Vagina (tissue), 2 donors: ENCODE measurements at regions not wholly inside any gene's neighbourhood (a gene's known extent, or its start where the extent isn't known, plus 50 kb on each side); places are given as distances from the start of the nearest gene placed in this dataset.

ENCODE experiments used
- POLR2A ChIP-seq, 2 donors: fragments of 450-650 bp; IDR thresholded peaks; one replicate each; pipeline ENCODE4 v1.6.1; 2017; ENCODE audit warnings: antibody characterized with exemption in 2 of 2, mild to moderate bottlenecking in 2 of 2, moderate library complexity in 2 of 2
- POLR2AphosphoS5 ChIP-seq, 2 donors: sonication (generic); formaldehyde crosslinking; IDR thresholded peaks; one replicate each; pipeline ENCODE4 v1.9.0; 2017; ENCODE audit warnings: antibody characterized with exemption in 2 of 2, mild to moderate bottlenecking in 2 of 2, low read depth in 1 of 2; ENCODE audit not compliant: insufficient read depth in 1 of 2
- TF ChIP-seq, protein P1 (sequence below), 3 experiments: fragments of 450-650 bp in 2 of 3; fragments of 200-600 bp in 1 of 3; sonication (generic) in 1 of 3; IDR thresholded peaks; one replicate each; pipeline ENCODE4 v1.5.1; 2017 to 2019; ENCODE audit warnings: antibody characterized with exemption in 3 of 3, mild to moderate bottlenecking in 2 of 3, moderate library complexity in 2 of 3

DNA sequence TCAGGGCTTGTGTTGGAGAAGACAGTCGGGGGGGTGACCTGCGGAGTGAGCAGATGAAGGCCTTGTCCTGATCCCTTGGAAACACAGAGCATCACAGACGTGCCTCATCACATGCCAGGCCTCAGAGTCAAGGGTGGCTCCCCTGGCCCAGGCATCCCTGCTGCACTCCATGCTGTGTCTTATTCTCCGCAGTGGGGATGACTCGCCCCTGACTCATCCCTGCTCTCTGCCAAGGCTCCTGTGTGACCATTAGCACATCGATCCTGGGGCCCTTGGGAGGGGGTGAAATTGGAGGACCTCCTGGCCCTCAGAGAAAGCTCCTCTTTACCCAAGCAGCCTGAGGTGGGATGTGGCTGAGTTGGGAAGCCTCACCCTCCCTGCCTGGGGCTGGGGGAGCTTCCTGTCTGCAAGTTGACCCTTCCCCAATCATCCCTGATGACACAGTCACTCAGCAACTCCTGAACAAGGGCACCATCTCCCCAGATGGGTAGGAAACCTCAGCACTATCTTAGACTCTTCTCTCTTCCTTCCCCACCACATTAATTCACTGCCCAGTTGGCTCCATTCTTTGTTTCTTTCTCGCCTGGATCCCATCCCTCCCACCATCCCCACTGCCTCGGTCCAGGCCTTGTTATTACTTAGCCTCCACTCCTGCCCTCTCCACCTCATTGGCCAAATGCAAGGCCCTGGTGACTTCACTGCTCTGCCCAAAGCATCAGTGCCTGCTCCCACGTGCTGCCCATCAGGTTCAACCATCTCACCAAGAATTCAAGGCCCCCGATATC lies 74.6 kb downstream of the CAMK2N1 start:
- TF ChIP-seq, protein P1, sequence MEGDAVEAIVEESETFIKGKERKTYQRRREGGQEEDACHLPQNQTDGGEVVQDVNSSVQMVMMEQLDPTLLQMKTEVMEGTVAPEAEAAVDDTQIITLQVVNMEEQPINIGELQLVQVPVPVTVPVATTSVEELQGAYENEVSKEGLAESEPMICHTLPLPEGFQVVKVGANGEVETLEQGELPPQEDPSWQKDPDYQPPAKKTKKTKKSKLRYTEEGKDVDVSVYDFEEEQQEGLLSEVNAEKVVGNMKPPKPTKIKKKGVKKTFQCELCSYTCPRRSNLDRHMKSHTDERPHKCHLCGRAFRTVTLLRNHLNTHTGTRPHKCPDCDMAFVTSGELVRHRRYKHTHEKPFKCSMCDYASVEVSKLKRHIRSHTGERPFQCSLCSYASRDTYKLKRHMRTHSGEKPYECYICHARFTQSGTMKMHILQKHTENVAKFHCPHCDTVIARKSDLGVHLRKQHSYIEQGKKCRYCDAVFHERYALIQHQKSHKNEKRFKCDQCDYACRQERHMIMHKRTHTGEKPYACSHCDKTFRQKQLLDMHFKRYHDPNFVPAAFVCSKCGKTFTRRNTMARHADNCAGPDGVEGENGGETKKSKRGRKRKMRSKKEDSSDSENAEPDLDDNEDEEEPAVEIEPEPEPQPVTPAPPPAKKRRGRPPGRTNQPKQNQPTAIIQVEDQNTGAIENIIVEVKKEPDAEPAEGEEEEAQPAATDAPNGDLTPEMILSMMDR (IDR thresholded peaks at IDR 0.05), result no peak
- TF ChIP-seq POLR2AphosphoS5 (IDR thresholded peaks at IDR 0.05; ENCODE audit: insufficient read depth in 1 of 2, low read depth in 1 of 2) (peak in 1 of 2 donors; percentile 18), POLR2A (IDR thresholded peaks at IDR 0.05) (no peak)
